ENCODE measurements at regions not wholly inside any gene's neighbourhood (a gene's known extent, or its start where the extent isn't known, plus 50 kb on each side); places are given as distances from the start of the nearest gene placed in this dataset.

DNA sequence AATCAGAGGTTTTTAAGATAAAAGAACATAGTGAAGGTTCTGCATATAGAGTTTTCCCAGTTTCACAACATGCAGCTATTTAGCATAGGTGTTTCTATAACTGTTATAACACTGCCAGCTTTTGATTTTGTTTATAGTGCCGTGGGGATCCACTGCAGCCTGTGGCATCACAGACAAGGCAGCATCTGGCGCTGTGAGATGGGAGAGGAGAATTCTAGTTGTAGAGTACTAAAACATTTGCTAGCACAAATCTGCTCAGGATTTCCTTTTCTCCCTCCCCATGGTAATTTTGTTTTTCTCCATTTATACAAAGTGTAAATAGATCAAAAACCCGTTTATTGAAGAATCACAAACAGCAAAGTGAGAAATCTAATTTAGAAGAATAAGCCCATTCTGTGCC lies 482.8 kb upstream of the NCAM2 start:
- TF ChIP-seq, protein P1, sequence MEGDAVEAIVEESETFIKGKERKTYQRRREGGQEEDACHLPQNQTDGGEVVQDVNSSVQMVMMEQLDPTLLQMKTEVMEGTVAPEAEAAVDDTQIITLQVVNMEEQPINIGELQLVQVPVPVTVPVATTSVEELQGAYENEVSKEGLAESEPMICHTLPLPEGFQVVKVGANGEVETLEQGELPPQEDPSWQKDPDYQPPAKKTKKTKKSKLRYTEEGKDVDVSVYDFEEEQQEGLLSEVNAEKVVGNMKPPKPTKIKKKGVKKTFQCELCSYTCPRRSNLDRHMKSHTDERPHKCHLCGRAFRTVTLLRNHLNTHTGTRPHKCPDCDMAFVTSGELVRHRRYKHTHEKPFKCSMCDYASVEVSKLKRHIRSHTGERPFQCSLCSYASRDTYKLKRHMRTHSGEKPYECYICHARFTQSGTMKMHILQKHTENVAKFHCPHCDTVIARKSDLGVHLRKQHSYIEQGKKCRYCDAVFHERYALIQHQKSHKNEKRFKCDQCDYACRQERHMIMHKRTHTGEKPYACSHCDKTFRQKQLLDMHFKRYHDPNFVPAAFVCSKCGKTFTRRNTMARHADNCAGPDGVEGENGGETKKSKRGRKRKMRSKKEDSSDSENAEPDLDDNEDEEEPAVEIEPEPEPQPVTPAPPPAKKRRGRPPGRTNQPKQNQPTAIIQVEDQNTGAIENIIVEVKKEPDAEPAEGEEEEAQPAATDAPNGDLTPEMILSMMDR (IDR thresholded peaks at IDR 0.05), result no peak
- no peak for TF ChIP-seq POLR2AphosphoS5 (IDR thresholded peaks at IDR 0.05)
